ENCODE measurements at regions not wholly inside any gene's neighbourhood (a gene's known extent, or its start where the extent isn't known, plus 50 kb on each side); places are given as distances from the start of the nearest gene placed in this dataset.

- TF ChIP-seq ARNTL (CRISPR knock-in tag; IDR thresholded peaks at IDR 0.05; ENCODE audit: borderline replicate concordance, low read depth), result no peak
- TF ChIP-seq, protein P1, sequence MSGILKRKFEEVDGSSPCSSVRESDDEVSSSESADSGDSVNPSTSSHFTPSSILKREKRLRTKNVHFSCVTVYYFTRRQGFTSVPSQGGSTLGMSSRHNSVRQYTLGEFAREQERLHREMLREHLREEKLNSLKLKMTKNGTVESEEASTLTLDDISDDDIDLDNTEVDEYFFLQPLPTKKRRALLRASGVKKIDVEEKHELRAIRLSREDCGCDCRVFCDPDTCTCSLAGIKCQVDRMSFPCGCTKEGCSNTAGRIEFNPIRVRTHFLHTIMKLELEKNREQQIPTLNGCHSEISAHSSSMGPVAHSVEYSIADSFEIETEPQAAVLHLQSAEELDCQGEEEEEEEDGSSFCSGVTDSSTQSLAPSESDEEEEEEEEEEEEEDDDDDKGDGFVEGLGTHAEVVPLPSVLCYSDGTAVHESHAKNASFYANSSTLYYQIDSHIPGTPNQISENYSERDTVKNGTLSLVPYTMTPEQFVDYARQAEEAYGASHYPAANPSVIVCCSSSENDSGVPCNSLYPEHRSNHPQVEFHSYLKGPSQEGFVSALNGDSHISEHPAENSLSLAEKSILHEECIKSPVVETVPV (CRISPR knock-in tag; IDR thresholded peaks at IDR 0.05), result no peak
- TF ChIP-seq GLIS3 (CRISPR knock-in tag; IDR thresholded peaks at IDR 0.05), result no peak
- TF ChIP-seq TOX (CRISPR knock-in tag; IDR thresholded peaks at IDR 0.05; ENCODE audit: borderline replicate concordance), result no peak
- TF ChIP-seq RARB (CRISPR knock-in tag; IDR thresholded peaks at IDR 0.05), result no peak
These were observed 102.0 kb upstream of the USP25 start for GRCh38 chr21:15627823-15628222.

Measured in SK-N-SH treated with all-trans-retinoic acid at 6 μM for 48 hours (cell line).